WTC11 (cell line): ENCODE measurements at regions not wholly inside any gene's neighbourhood (a gene's known extent, or its start where the extent isn't known, plus 50 kb on each side); places are given as distances from the start of the nearest gene placed in this dataset.

Experiments
- SOX15 ChIP-seq: fragments of 250-450 bp; sonication (Bioruptor Pico); IDR thresholded peaks from 2 replicates; pipeline ENCODE4 v1.9.0; 2021; ENCODE audit warnings: mild to moderate bottlenecking

DNA sequence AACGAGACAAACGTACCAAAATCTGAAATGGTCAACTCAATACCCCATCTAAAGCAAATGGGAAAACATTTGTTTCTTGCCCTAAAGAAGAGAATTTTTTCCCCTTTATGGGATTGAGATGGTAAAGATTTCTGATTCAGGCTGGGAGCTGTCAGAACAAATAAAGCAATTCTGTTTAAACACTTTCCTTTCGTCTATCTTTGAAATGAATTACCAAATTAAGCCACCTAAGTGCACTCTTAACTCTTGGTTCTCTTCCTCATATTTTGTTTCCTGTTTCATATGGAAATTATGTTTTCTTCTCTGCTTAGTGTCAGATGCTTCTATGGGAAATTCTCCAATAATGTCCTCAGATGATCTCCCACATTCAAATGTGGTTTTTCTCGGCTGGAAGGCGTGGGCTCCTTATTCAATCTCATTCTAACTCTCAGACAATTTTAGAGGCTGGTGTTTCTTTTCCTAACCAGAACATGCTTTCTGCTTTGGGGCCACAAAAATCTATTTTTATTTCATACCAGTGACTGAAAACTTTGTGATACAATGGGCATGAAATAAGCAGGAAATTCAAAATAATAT, 50.3 kb upstream of the HPF1 start (continued):
- no peak for TF ChIP-seq SOX15
